HG03039 (cell line): ENCODE measurements at regions not wholly inside any gene's neighbourhood (a gene's known extent, or its start where the extent isn't known, plus 50 kb on each side); places are given as distances from the start of the nearest gene placed in this dataset.
A peak's percentile ranks its signal among the peaks of the same experiment; 100 is the strongest.
"Not testable (repeated sequence)": the region's sequence is repeated elsewhere in the genome, so short reads cannot be mapped to it uniquely, and the experiment has no call there.

Experiments
- ATAC-seq: cut with Tn5 transposase; IDR thresholded peaks from one replicate; pipeline ENCODE4 v1.9.1; 2021; ENCODE audit warnings: mild to moderate bottlenecking, moderate library complexity; ENCODE audit not compliant: unreplicated experiment

GRCh38 chr9:100700689-100701318, 122.9 kb downstream of the CAVIN4 start:
- no peak for ATAC-seq

GRCh38 chr9:100714372-100715099, 136.7 kb downstream of the CAVIN4 start:
- peak; percentile 74 for ATAC-seq

- ATAC-seq, result no peak
These were observed 137.2 kb downstream of the CAVIN4 start for GRCh38 chr9:100715100-100715380.

GRCh38 chr9:100718717-100719116, 140.8 kb downstream of the CAVIN4 start:
- no peak for ATAC-seq

GRCh38 chr9:100720922-100721321, 143.0 kb downstream of the CAVIN4 start:
- no peak for ATAC-seq

GRCh38 chr9:100724886-100725285, 147.0 kb downstream of the CAVIN4 start:
- no peak for ATAC-seq

GRCh38 chr9:100725371-100725770, 147.5 kb downstream of the CAVIN4 start:
- ATAC-seq, result no peak

GRCh38 chr9:100729336-100729895, 151.5 kb downstream of the CAVIN4 start:
- no peak for ATAC-seq

GRCh38 chr9:100730086-100730485, 152.2 kb downstream of the CAVIN4 start:
- ATAC-seq, result no peak

GRCh38 chr9:100731038-100731556, 153.2 kb downstream of the CAVIN4 start:
- ATAC-seq, result no peak

GRCh38 chr9:100731557-100731956, 153.7 kb downstream of the CAVIN4 start:
- no peak for ATAC-seq

GRCh38 chr9:100739208-100739607, 161.3 kb downstream of the CAVIN4 start:
- no peak for ATAC-seq

GRCh38 chr9:100739666-100740065, 161.8 kb downstream of the CAVIN4 start:
- no peak for ATAC-seq

- not testable (repeated sequence) for ATAC-seq
These were observed 171.1 kb downstream of the CAVIN4 start for GRCh38 chr9:100748930-100749329.

- no peak for ATAC-seq
These were observed 178.3 kb downstream of the CAVIN4 start for GRCh38 chr9:100756217-100756616.

GRCh38 chr9:100759215-100759614, 181.3 kb downstream of the CAVIN4 start:
- no peak for ATAC-seq

GRCh38 chr9:100761276-100761802, 183.5 kb downstream of the CAVIN4 start:
- no peak for ATAC-seq

- no peak for ATAC-seq
These were observed 196.4 kb downstream of the CAVIN4 start for GRCh38 chr9:100774326-100774725.

GRCh38 chr9:100774962-100775361, 197.1 kb downstream of the CAVIN4 start:
- ATAC-seq, result no peak

GRCh38 chr9:100775912-100776311, 198.0 kb downstream of the CAVIN4 start:
- ATAC-seq, result no peak

- ATAC-seq, result no peak
These were observed 206.9 kb downstream of the CAVIN4 start for GRCh38 chr9:100784755-100785154.

- no peak for ATAC-seq
These were observed 208.1 kb downstream of the CAVIN4 start for GRCh38 chr9:100785946-100786345.
